ENCODE measurements at regions not wholly inside any gene's neighbourhood (a gene's known extent, or its start where the extent isn't known, plus 50 kb on each side); places are given as distances from the start of the nearest gene placed in this dataset.

- Histone ChIP-seq H3K4me2 (ENCODE audit: control insufficient read depth, insufficient read depth) (no peak overlapping the region), H3K9ac (ENCODE audit: control insufficient read depth, insufficient read depth, low read length) (no peak overlapping the region), H3K9me3 (replicated peaks; ENCODE audit: control insufficient read depth, insufficient read depth, low read length) (no peaks in the 10 kb centered on the region), H3K27ac (ENCODE audit: control insufficient read depth, insufficient read depth) (no peak overlapping the region), H3K4me1 (ENCODE audit: control insufficient read depth, insufficient read depth, low read length) (no peaks in the 10 kb centered on the region), H4K20me1 (ENCODE audit: control insufficient read depth, insufficient read depth) (no peaks in the 10 kb centered on the region), H3K4me3 (no peak overlapping the region), H3K36me3 (ENCODE audit: control insufficient read depth in 2 of 2, insufficient read depth in 2 of 2, low read length in 1 of 2) (no peaks in the 10 kb centered on the region), H3K79me2 (ENCODE audit: control insufficient read depth, insufficient read depth, low read length) (no peaks in the 10 kb centered on the region), H2AFZ (ENCODE audit: control insufficient read depth, low read depth, low read length) (no peak overlapping the region), H3K27me3 (replicated peaks in 1 of 2; ENCODE audit: control insufficient read depth in 2 of 2, insufficient read depth in 2 of 2, low read length in 1 of 2) (peaks cover 0 to 1% of the 10 kb centered on the region in 2 experiments; a peak in 1 of 4 replicates)
- DNase-seq (ENCODE audit: low read depth, low spot score) (no peak), FAIRE-seq (no peak), ATAC-seq (no peak)
- in situ Hi-C loops (cut with MboI), result no loop called here
- ChIA-PET SMC1A (ENCODE audit: uncharacterized antibody, unreplicated experiment) (no interaction called here), CTCF (no interaction called here), POLR2A (no interaction called here), RAD21 (ENCODE audit: unreplicated experiment) (no interaction called here)
- intact Hi-C loops (cut with micrococcal nuclease; ENCODE audit: unreplicated experiment), result no loop called here
- no TSS peak for BruUV-seq (replicated peaks)
- WGBS (ENCODE audit: insufficient coverage, insufficient replicate concordance, low lambda C conversion rate, missing lambda C conversion rate), result 21% methylated on average over 13 of the region's 14 CpGs
- TF ChIP-seq ATF3 (IDR thresholded peaks at IDR 0.05; ENCODE audit: borderline replicate concordance, extremely low read depth, low read depth, low read length) (no peak), ZNF687 (IDR thresholded peaks at IDR 0.05) (no peak), ZSCAN29 (IDR thresholded peaks at IDR 0.05) (no peak), JUND (IDR thresholded peaks at IDR 0.05; ENCODE audit: low read depth, low read length) (no peak), ZBTB4 (CRISPR knock-in tag; IDR thresholded peaks at IDR 0.05) (no peak), PAX8 (IDR thresholded peaks at IDR 0.05) (no peak), TAF1 (IDR thresholded peaks at IDR 0.05; ENCODE audit: borderline replicate concordance, low read depth, low read length) (no peak), WRNIP1 (IDR thresholded peaks at IDR 0.05; ENCODE audit: borderline replicate concordance, low read depth, low read length) (no peak), CUX1 (IDR thresholded peaks at IDR 0.05; ENCODE audit: insufficient replicate concordance, low read depth, low read length) (no peak), IRF4 (IDR thresholded peaks at IDR 0.05; ENCODE audit: low read depth, low read length) (no peak), NFIC (IDR thresholded peaks at IDR 0.05; ENCODE audit: low read depth, low read length) (no peak)
These were observed 266.2 kb downstream of the NPHP4 start for GRCh38 chr1:5725855-5726585.
